NCI-H526 (cell line): ENCODE measurements at regions not wholly inside any gene's neighbourhood (a gene's known extent, or its start where the extent isn't known, plus 50 kb on each side); places are given as distances from the start of the nearest gene placed in this dataset.
"Not testable (repeated sequence)": the region's sequence is repeated elsewhere in the genome, so short reads cannot be mapped to it uniquely, and the experiment has no call there.

ENCODE experiments used
- DNase-seq, 2 experiments: peaks; one replicate each; lab custom pipeline; 2025; lab: John Stamatoyannopoulos, UW

GRCh38 chr1:68848017-68848416 lies 351.1 kb upstream of the DEPDC1 start:
- no peak for DNase-seq

- DNase-seq, result no peak
Measured at GRCh38 chr1:68868606-68869005, 371.7 kb upstream of the DEPDC1 start.

- DNase-seq, result no peak
Measured at GRCh38 chr1:68873144-68873543, 376.3 kb upstream of the DEPDC1 start.

- DNase-seq, result not testable (repeated sequence)
Measured at GRCh38 chr1:68881330-68882194, 384.7 kb upstream of the DEPDC1 start.

GRCh38 chr1:68889471-68889870 lies 392.6 kb upstream of the DEPDC1 start:
- no peak for DNase-seq

- no peak for DNase-seq
Measured at GRCh38 chr1:68890736-68891135, 393.9 kb upstream of the DEPDC1 start.

- no peak for DNase-seq
Measured at GRCh38 chr1:68904477-68904876, 407.6 kb upstream of the DEPDC1 start.

GRCh38 chr1:68906431-68906830 lies 409.5 kb upstream of the DEPDC1 start:
- no peak for DNase-seq

- DNase-seq, result no peak
Measured at GRCh38 chr1:68907491-68907890, 410.6 kb upstream of the DEPDC1 start.

- no peak for DNase-seq
Measured at GRCh38 chr1:68908316-68908715, 411.4 kb upstream of the DEPDC1 start.

- DNase-seq, result no peak
Measured at GRCh38 chr1:68916221-68916902, 419.5 kb upstream of the DEPDC1 start.

- no peak for DNase-seq
Measured at GRCh38 chr1:68917456-68917855, 420.6 kb upstream of the DEPDC1 start.

- DNase-seq, result no peak
Measured at GRCh38 chr1:68918563-68918962, 421.7 kb upstream of the DEPDC1 start.

- no peak for DNase-seq
Measured at GRCh38 chr1:68919075-68919474, 422.2 kb upstream of the DEPDC1 start.

GRCh38 chr1:68923475-68924088 lies 426.7 kb upstream of the DEPDC1 start:
- not testable (repeated sequence) for DNase-seq

GRCh38 chr1:68930101-68930500 lies 433.2 kb upstream of the DEPDC1 start:
- DNase-seq, result no peak

GRCh38 chr1:68936530-68936929 lies 439.6 kb upstream of the DEPDC1 start:
- no peak for DNase-seq

- DNase-seq, result no peak
Measured at GRCh38 chr1:68938051-68938666, 441.3 kb upstream of the DEPDC1 start.

GRCh38 chr1:68950036-68950435 lies 453.2 kb upstream of the DEPDC1 start:
- no peak for DNase-seq

GRCh38 chr1:68953311-68953710 lies 456.4 kb upstream of the DEPDC1 start:
- no peak for DNase-seq

GRCh38 chr1:68954841-68955240 lies 458.0 kb upstream of the DEPDC1 start:
- DNase-seq, result no peak

GRCh38 chr1:68955424-68955823 lies 458.5 kb upstream of the DEPDC1 start:
- DNase-seq, result no peak

- no peak for DNase-seq
Measured at GRCh38 chr1:68958958-68959357, 462.1 kb upstream of the DEPDC1 start.
